GM12878 (cell line): ENCODE measurements at regions not wholly inside any gene's neighbourhood (a gene's known extent, or its start where the extent isn't known, plus 50 kb on each side); places are given as distances from the start of the nearest gene placed in this dataset.

Experiments
- ATAC-seq: fragments of 200-7000 bp; cut with Tn5 transposase; 3 replicates; pipeline ENCODE4 v1.9.1; 2020; ENCODE audit warnings: mild to moderate bottlenecking, moderate library complexity
- BruUV-seq: library from RNA; stranded (reverse); fragments of 400-500 nt; replicated peaks from 2 replicates; lab custom pipeline; 2021; lab: Mats Ljungman, UMichigan
- CTCF ChIA-PET: fragments of 300-600 bp; sonication (Branson Sonifier 250); formaldehyde crosslinking; extraction: SDS; loops from one replicate; lab custom pipeline; 2021; ENCODE audit warnings: inconsistent platforms; lab: Yijun Ruan, JAX
- POLR2A ChIA-PET: fragments of 350-600 bp; formaldehyde crosslinking; extraction: SDS; loops from one replicate; lab custom pipeline; 2021; ENCODE audit warnings: inconsistent platforms; lab: Charles Lee
- RAD21 ChIA-PET: fragments of 300-600 bp; sonication (Branson Sonifier 250); formaldehyde crosslinking; loops from one replicate; lab custom pipeline; 2023; ENCODE audit warnings: antibody characterized with exemption; ENCODE audit not compliant: unreplicated experiment; lab: Charles Lee
- SMC1A ChIA-PET: fragments of 300-600 bp; sonication (Branson Sonifier 250); formaldehyde crosslinking; loops from one replicate; lab custom pipeline; 2023; ENCODE audit not compliant: unreplicated experiment, uncharacterized antibody; lab: Charles Lee
- DNase-seq: peaks from one replicate; pipeline ENCODE4 v3.0.0-alpha.2; 2011; ENCODE audit warnings: low read depth, low spot score
- FAIRE-seq: peaks from 3 replicates; lab custom pipeline; 2011; peaks lifted over from hg19 to GRCh38; lab: Jason Lieb, UNC
- H2AFZ ChIP-seq: 2 replicates; pipeline ENCODE4 v1.6.0; 2011; ENCODE audit warnings: low read depth, low read length, control low read depth; ENCODE audit not compliant: control insufficient read depth
- H3K27ac ChIP-seq: 2 replicates; pipeline ENCODE4 v1.5.1; 2011; ENCODE audit warnings: control low read depth; ENCODE audit not compliant: control insufficient read depth, insufficient read depth
- H3K27me3 ChIP-seq, 2 experiments: replicated peaks in 1 of 2; 2 replicates each; pipeline versions ENCODE4 v1.6.0 to v1.6.1; 2011; ENCODE audit warnings: low read length in 1 of 2; ENCODE audit not compliant: control insufficient read depth in 2 of 2, insufficient read depth in 2 of 2
- H3K36me3 ChIP-seq, 2 experiments: 2 replicates each; pipeline ENCODE4 v1.5.1; 2011; ENCODE audit warnings: low read length in 1 of 2; ENCODE audit not compliant: control insufficient read depth in 2 of 2, insufficient read depth in 2 of 2
- H3K4me1 ChIP-seq: 2 replicates; pipeline ENCODE4 v1.6.1; 2011; ENCODE audit warnings: mild to moderate bottlenecking, low read length, moderate library complexity, mixed read lengths; ENCODE audit not compliant: control insufficient read depth, insufficient read depth
- H3K4me2 ChIP-seq: 2 replicates; pipeline ENCODE4 v1.6.0; 2011; ENCODE audit warnings: control low read depth; ENCODE audit not compliant: control insufficient read depth, insufficient read depth
- H3K4me3 ChIP-seq: fragments of 200-600 bp; sonication (generic); 2 replicates; pipeline ENCODE4 v1.5.1; 2016
- H3K79me2 ChIP-seq: 2 replicates; pipeline ENCODE4 v1.6.0; 2011; ENCODE audit warnings: low read length; ENCODE audit not compliant: control insufficient read depth, insufficient read depth
- H3K9ac ChIP-seq: 2 replicates; pipeline ENCODE4 v1.8.0; 2011; ENCODE audit warnings: low read length, control low read depth, mixed read lengths; ENCODE audit not compliant: control insufficient read depth, insufficient read depth
- H3K9me3 ChIP-seq: replicated peaks from 3 replicates; pipeline ENCODE4 v1.5.1; 2011; ENCODE audit warnings: mild to moderate bottlenecking, low read length; ENCODE audit not compliant: control insufficient read depth, insufficient read depth
- H4K20me1 ChIP-seq: 2 replicates; pipeline ENCODE4 v1.6.0; 2011; ENCODE audit not compliant: control insufficient read depth, insufficient read depth
- CREB1 ChIP-seq: IDR thresholded peaks from 2 replicates; pipeline ENCODE4 v1.6.1; 2012; ENCODE audit warnings: low read depth, mild to moderate bottlenecking, inconsistent platforms
- EP300 ChIP-seq, 2 experiments: fragments of 150-350 bp in 1 of 2; IDR thresholded peaks; 2 replicates each; pipeline ENCODE4 v1.6.1; 2011 to 2012; ENCODE audit warnings: low read depth in 2 of 2, low read length in 2 of 2, borderline replicate concordance in 1 of 2, improper control_type of control experiment in 1 of 2, inconsistent platforms in 1 of 2; ENCODE audit not compliant: control insufficient read depth in 1 of 2
- EZH2 ChIP-seq: IDR thresholded peaks from 2 replicates; pipeline ENCODE4 v1.6.1; 2012; ENCODE audit warnings: low read depth, mild to moderate bottlenecking, control low read depth, inconsistent platforms, low read length, borderline replicate concordance; ENCODE audit not compliant: control insufficient read depth
- GABPA ChIP-seq: IDR thresholded peaks from 2 replicates; pipeline ENCODE4 v1.6.1; 2014; ENCODE audit warnings: antibody characterized with exemption, low read depth, mild to moderate bottlenecking, inconsistent platforms
- IKZF1 ChIP-seq: fragments of 450-650 bp; conservative IDR thresholded peaks from 2 replicates; pipeline ENCODE4 v1.6.1; 2017; ENCODE audit warnings: antibody characterized with exemption, mild to moderate bottlenecking
- MEF2A ChIP-seq: IDR thresholded peaks from 2 replicates; pipeline ENCODE4 v1.6.1; 2011; ENCODE audit warnings: low read depth, mild to moderate bottlenecking, low read length, moderate library complexity; ENCODE audit not compliant: insufficient read depth
- NR2C1 ChIP-seq: fragments of 450-650 bp; IDR thresholded peaks from 2 replicates; pipeline ENCODE4 v1.6.1; 2017; ENCODE audit warnings: antibody characterized with exemption, mild to moderate bottlenecking, moderate library complexity
- NR2F1 ChIP-seq: fragments of 450-650 bp; conservative IDR thresholded peaks from 2 replicates; pipeline ENCODE4 v1.6.1; 2017; ENCODE audit warnings: mild to moderate bottlenecking
- PAX8 ChIP-seq: fragments of 450-650 bp; IDR thresholded peaks from 2 replicates; pipeline ENCODE4 v1.6.1; 2017; ENCODE audit warnings: mild to moderate bottlenecking, moderate library complexity
- POLR2AphosphoS5 ChIP-seq: IDR thresholded peaks from 2 replicates; pipeline ENCODE4 v1.6.1; 2011; ENCODE audit warnings: mild to moderate bottlenecking, low read length, inconsistent platforms
- RELA ChIP-seq: fragments of 450-650 bp; IDR thresholded peaks from 2 replicates; pipeline ENCODE4 v1.8.0; 2014; ENCODE audit warnings: borderline replicate concordance; ENCODE audit not compliant: partially characterized antibody
- SIX5 ChIP-seq: IDR thresholded peaks from 2 replicates; pipeline ENCODE4 v1.6.1; 2011; ENCODE audit warnings: mild to moderate bottlenecking, low read depth, low read length, moderate library complexity; ENCODE audit not compliant: severe bottlenecking
- SMC3 ChIP-seq: IDR thresholded peaks from 2 replicates; pipeline ENCODE4 v1.6.1; 2011; ENCODE audit warnings: low read length, improper control_type of control experiment, borderline replicate concordance
- ZNF24 ChIP-seq: fragments of 450-650 bp; IDR thresholded peaks from 2 replicates; pipeline ENCODE4 v1.6.1; 2017; ENCODE audit warnings: antibody characterized with exemption, mild to moderate bottlenecking
- WGBS: methylation state at CpG from one replicate; pipeline ENCODE4 v1.1.6; 2016; ENCODE audit warnings: low lambda C conversion rate; ENCODE audit not compliant: insufficient replicate concordance, insufficient coverage; ENCODE audit errors: missing lambda C conversion rate; 5-methylcytosine and 5-hydroxymethylcytosine counted together
- in situ Hi-C: fragments of 300-500 bp; cut with MboI; formaldehyde crosslinking; loops from 9 replicates; pipeline ENCODE4 v1.14.3; 2018; ENCODE audit warnings: mixed read lengths
- intact Hi-C: fragments of 100-400 bp; cut with micrococcal nuclease; formaldehyde crosslinking; loops from one replicate; pipeline ENCODE4 v1.14.2; 2022; ENCODE audit not compliant: unreplicated experiment
- TF ChIP-seq, protein P1 (sequence below): fragments of 450-650 bp; formaldehyde crosslinking; IDR thresholded peaks from 2 replicates; pipeline ENCODE4 v1.4.0; 2020; ENCODE audit warnings: mild to moderate bottlenecking, moderate library complexity
- TF ChIP-seq, protein P2 (sequence below): IDR thresholded peaks from 2 replicates; pipeline ENCODE4 v1.6.1; 2012; ENCODE audit warnings: low read depth, low read length, improper control_type of control experiment

DNA sequence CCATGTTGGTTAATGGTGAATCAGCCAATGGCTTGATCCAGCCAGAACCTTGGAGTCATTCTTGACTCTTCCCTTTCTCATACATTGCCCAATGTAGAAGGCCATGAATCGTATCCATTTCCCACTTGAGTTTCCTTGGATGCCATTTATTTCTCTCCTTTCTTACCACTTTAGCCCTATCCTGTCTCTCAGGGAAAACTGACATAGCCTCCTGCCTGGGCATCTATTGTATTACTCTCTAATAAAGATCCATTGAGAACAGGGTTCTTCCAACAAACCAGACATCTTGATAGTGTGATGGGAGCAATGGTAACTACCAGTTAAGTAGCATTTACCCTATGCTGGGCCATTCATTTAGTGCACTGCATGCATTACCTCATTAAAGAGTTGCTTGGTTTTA lies 104.2 kb upstream of the CDH11 start:
- Histone ChIP-seq H3K4me1 (no peaks in the 10 kb centered on the region), H3K79me2 (no peaks in the 10 kb centered on the region), H3K27me3 (no peaks in the 10 kb centered on the region), H2AFZ (no peak overlapping the region), H3K4me2 (no peak overlapping the region), H3K36me3 (no peaks in the 10 kb centered on the region), H3K27ac (no peak overlapping the region), H3K9ac (no peak overlapping the region), H4K20me1 (no peaks in the 10 kb centered on the region), H3K9me3 (no peaks in the 10 kb centered on the region), H3K4me3 (no peak overlapping the region)
- intact Hi-C loops (no loop called here), in situ Hi-C loops (no loop called here)
- no peak for TF ChIP-seq POLR2AphosphoS5
- no peak for TF ChIP-seq EZH2
- TF ChIP-seq ZNF24 = no peak
- no peak for TF ChIP-seq SIX5
- TF ChIP-seq SMC3 = no peak
- TF ChIP-seq NR2C1 = no peak
- no peak for TF ChIP-seq PAX8
- TF ChIP-seq IKZF1 = no peak
- FAIRE-seq (no peak), DNase-seq (no peak), ATAC-seq (no peak)
- 0% methylated on average over 1 of the region's 1 CpG for WGBS
- ChIA-PET RAD21 (no interaction called here), SMC1A (interaction anchor here (0.9 kb wide), 1 partner anchor 28 kb away, joined by 3 read pairs; no protein-coding TSS in a partner anchor), POLR2A (no interaction called here), CTCF (no interaction called here)
- BruUV-seq = no TSS peak

DNA sequence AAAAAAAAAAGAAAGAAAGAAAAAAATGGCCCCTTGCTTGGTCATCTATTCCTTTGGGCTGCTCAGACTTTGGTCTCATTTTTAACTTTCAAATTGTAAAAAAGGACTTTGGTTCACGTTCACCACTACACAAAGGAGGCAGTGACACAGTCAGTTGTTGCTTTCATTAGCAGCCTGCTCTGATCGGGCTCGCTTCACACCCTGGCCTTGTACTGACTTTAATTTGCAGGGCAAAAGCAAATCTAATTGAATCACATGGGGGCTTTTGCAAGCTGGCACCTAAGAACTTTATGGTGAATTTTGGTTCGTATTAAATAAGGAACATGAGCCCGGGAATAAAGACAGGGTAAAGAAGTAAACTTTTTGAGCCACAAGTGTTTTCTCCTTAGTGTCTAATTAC lies 103.6 kb upstream of the CDH11 start:
- ChIA-PET POLR2A (no interaction called here), RAD21 (no interaction called here), SMC1A (no interaction called here), CTCF (no interaction called here)
- no TSS peak for BruUV-seq
- H3K36me3 ChIP-seq = no peaks in the 10 kb centered on the region
- H2AFZ ChIP-seq = no peak overlapping the region
- no peaks in the 10 kb centered on the region for H3K9me3 ChIP-seq
- DNase-seq (no peak), ATAC-seq (no peak), FAIRE-seq (no peak)
- no peak overlapping the region for H3K9ac ChIP-seq
- H3K4me3 ChIP-seq = no peak overlapping the region
- 21% methylated on average over 5 of the region's 5 CpGs for WGBS
- intact Hi-C loops (no loop called here), in situ Hi-C loops (no loop called here)
- H3K27me3 ChIP-seq = no peaks in the 10 kb centered on the region
- H3K4me1 ChIP-seq = no peaks in the 10 kb centered on the region
- H3K79me2 ChIP-seq = no peaks in the 10 kb centered on the region
- H4K20me1 ChIP-seq = no peaks in the 10 kb centered on the region
- H3K27ac ChIP-seq = no peak overlapping the region
- no peak overlapping the region for H3K4me2 ChIP-seq
- TF ChIP-seq, protein P1, sequence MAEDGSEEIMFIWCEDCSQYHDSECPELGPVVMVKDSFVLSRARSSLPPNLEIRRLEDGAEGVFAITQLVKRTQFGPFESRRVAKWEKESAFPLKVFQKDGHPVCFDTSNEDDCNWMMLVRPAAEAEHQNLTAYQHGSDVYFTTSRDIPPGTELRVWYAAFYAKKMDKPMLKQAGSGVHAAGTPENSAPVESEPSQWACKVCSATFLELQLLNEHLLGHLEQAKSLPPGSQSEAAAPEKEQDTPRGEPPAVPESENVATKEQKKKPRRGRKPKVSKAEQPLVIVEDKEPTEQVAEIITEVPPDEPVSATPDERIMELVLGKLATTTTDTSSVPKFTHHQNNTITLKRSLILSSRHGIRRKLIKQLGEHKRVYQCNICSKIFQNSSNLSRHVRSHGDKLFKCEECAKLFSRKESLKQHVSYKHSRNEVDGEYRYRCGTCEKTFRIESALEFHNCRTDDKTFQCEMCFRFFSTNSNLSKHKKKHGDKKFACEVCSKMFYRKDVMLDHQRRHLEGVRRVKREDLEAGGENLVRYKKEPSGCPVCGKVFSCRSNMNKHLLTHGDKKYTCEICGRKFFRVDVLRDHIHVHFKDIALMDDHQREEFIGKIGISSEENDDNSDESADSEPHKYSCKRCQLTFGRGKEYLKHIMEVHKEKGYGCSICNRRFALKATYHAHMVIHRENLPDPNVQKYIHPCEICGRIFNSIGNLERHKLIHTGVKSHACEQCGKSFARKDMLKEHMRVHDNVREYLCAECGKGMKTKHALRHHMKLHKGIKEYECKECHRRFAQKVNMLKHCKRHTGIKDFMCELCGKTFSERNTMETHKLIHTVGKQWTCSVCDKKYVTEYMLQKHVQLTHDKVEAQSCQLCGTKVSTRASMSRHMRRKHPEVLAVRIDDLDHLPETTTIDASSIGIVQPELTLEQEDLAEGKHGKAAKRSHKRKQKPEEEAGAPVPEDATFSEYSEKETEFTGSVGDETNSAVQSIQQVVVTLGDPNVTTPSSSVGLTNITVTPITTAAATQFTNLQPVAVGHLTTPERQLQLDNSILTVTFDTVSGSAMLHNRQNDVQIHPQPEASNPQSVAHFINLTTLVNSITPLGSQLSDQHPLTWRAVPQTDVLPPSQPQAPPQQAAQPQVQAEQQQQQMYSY (CRISPR knock-in tag) = no peak
- TF ChIP-seq ZNF24 (no peak), RELA (no peak), GABPA (no peak), CREB1 (no peak), EP300 (IDR thresholded peaks at IDR 0.05; ENCODE audit: borderline replicate concordance in 1 of 2, control insufficient read depth in 1 of 2, low read depth in 2 of 2, low read length in 2 of 2) (no peak), NR2F1 (no peak), MEF2A (no peak)
- TF ChIP-seq, protein P2, sequence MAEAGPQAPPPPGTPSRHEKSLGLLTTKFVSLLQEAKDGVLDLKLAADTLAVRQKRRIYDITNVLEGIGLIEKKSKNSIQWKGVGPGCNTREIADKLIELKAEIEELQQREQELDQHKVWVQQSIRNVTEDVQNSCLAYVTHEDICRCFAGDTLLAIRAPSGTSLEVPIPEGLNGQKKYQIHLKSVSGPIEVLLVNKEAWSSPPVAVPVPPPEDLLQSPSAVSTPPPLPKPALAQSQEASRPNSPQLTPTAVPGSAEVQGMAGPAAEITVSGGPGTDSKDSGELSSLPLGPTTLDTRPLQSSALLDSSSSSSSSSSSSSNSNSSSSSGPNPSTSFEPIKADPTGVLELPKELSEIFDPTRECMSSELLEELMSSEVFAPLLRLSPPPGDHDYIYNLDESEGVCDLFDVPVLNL = no peak
